Left ventricle myocardium superior (tissue), 1 donor: ENCODE measurements at regions not wholly inside any gene's neighbourhood (a gene's known extent, or its start where the extent isn't known, plus 50 kb on each side); places are given as distances from the start of the nearest gene placed in this dataset.
"Not testable (repeated sequence)": the region's sequence is repeated elsewhere in the genome, so short reads cannot be mapped to it uniquely, and the experiment has no call there.

ENCODE experiments used
- ATAC-seq: fragments of 200-7000 bp; cut with Tn5 transposase; one replicate; pipeline ENCODE4 v1.9.1; 2020; ENCODE audit warnings: mild to moderate bottlenecking, moderate library complexity
- DNase-seq: peaks from one replicate; pipeline ENCODE4 v3.0.0-alpha.2; 2020
- intact Hi-C: fragments of 100-400 bp; cut with micrococcal nuclease; formaldehyde crosslinking; loops from one replicate; pipeline ENCODE4 v1.11.0; 2022
- donor health status: DM: no; HTN: yes; CAD: no; lungs with severe emphysema.

GRCh38 chr2:8380566-8380965 is 301.3 kb upstream of the ID2 start:
- no peak for ATAC-seq
- intact Hi-C loops = no loop called here
- no peak for DNase-seq

- ATAC-seq (no peak), DNase-seq (no peak)
- intact Hi-C loops = no loop called here
Observed at GRCh38 chr2:8382485-8382884, 299.4 kb upstream of the ID2 start.

GRCh38 chr2:8386748-8387147 is 295.1 kb upstream of the ID2 start:
- DNase-seq, ATAC-seq, intact Hi-C loops: not testable (repeated sequence)

GRCh38 chr2:8388781-8389180 is 293.1 kb upstream of the ID2 start:
- ATAC-seq (no peak), DNase-seq (no peak)
- intact Hi-C loops = no loop called here

GRCh38 chr2:8389431-8390108 is 292.3 kb upstream of the ID2 start:
- DNase-seq (no peak), ATAC-seq (no peak)
- intact Hi-C loops = no loop called here

- no peak for DNase-seq
- intact Hi-C loops = no loop called here
- ATAC-seq = no peak
Observed at GRCh38 chr2:8391126-8391525, 290.7 kb upstream of the ID2 start.

GRCh38 chr2:8391584-8391983 is 290.3 kb upstream of the ID2 start:
- intact Hi-C loops = no loop called here
- DNase-seq (no peak), ATAC-seq (no peak)

- intact Hi-C loops = no loop called here
- ATAC-seq = no peak
- no peak for DNase-seq
Observed at GRCh38 chr2:8392098-8392866, 289.6 kb upstream of the ID2 start.

GRCh38 chr2:8393506-8393905 is 288.4 kb upstream of the ID2 start:
- intact Hi-C loops = no loop called here
- ATAC-seq = no peak
- DNase-seq = no peak

GRCh38 chr2:8394131-8394530 is 287.7 kb upstream of the ID2 start:
- intact Hi-C loops = no loop called here
- ATAC-seq = no peak
- DNase-seq = no peak

GRCh38 chr2:8394569-8395359 is 287.1 kb upstream of the ID2 start:
- intact Hi-C loops = no loop called here
- ATAC-seq = no peak

GRCh38 chr2:8395718-8396117 is 286.1 kb upstream of the ID2 start:
- ATAC-seq = no peak
- intact Hi-C loops = no loop called here
- DNase-seq = no peak

More at GRCh38 chr2:8394569-8395359, 287.1 kb upstream of the ID2 start:
- DNase-seq = no peak

- ATAC-seq = no peak
- intact Hi-C loops = no loop called here
- DNase-seq = no peak
Observed at GRCh38 chr2:8398040-8398668, 283.7 kb upstream of the ID2 start.

GRCh38 chr2:8399731-8400130 is 282.1 kb upstream of the ID2 start:
- no peak for DNase-seq
- intact Hi-C loops = no loop called here
- no peak for ATAC-seq

GRCh38 chr2:8400196-8400595 is 281.7 kb upstream of the ID2 start:
- no peak for ATAC-seq
- intact Hi-C loops = no loop called here
- no peak for DNase-seq

- ATAC-seq (no peak), DNase-seq (no peak)
- intact Hi-C loops = no loop called here
Observed at GRCh38 chr2:8402222-8402621, 279.6 kb upstream of the ID2 start.

GRCh38 chr2:8403876-8404275 is 278.0 kb upstream of the ID2 start:
- intact Hi-C loops = no loop called here
- ATAC-seq (no peak), DNase-seq (no peak)

- ATAC-seq (no peak), DNase-seq (no peak)
- intact Hi-C loops = no loop called here
Observed at GRCh38 chr2:8405334-8405733, 276.5 kb upstream of the ID2 start.

GRCh38 chr2:8406271-8406670 is 275.6 kb upstream of the ID2 start:
- intact Hi-C loops = no loop called here
- DNase-seq (no peak), ATAC-seq (no peak)

GRCh38 chr2:8407332-8407731 is 274.5 kb upstream of the ID2 start:
- DNase-seq (no peak), ATAC-seq (no peak)
- intact Hi-C loops = no loop called here
